NCI-H2171 treated with DMSO at 0.1 percent for 48 hours (cell line): ENCODE measurements at regions not wholly inside any gene's neighbourhood (a gene's known extent, or its start where the extent isn't known, plus 50 kb on each side); places are given as distances from the start of the nearest gene placed in this dataset.
A peak's percentile ranks its signal among the peaks of the same experiment; 100 is the strongest.

Experiments
- DNase-seq: peaks from one replicate; lab custom pipeline; 2025; lab: John Stamatoyannopoulos, UW

- no peak for DNase-seq
Measured at GRCh38 chrY:12559007-12559406, 142.0 kb upstream of the USP9Y start.

DNA sequence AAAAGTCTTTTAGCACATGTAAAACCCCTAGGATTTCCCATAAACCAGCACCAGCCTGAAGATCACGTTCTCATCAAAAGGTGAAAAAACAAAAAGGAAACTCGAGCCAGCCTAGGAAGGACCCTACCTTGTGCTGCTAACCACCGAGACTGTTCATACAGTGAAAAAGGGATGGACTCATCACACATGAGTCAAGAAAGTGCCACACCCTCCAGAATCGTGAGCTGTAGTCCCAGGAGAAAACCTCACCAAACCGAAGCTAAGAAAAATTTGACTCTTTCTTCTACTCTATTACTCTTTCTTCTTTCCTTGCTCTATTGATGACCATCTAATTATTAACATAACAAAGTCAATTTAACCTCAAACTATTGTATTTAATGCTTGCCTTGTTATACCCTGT lies 124.8 kb upstream of the USP9Y start:
- no peak for DNase-seq

DNA sequence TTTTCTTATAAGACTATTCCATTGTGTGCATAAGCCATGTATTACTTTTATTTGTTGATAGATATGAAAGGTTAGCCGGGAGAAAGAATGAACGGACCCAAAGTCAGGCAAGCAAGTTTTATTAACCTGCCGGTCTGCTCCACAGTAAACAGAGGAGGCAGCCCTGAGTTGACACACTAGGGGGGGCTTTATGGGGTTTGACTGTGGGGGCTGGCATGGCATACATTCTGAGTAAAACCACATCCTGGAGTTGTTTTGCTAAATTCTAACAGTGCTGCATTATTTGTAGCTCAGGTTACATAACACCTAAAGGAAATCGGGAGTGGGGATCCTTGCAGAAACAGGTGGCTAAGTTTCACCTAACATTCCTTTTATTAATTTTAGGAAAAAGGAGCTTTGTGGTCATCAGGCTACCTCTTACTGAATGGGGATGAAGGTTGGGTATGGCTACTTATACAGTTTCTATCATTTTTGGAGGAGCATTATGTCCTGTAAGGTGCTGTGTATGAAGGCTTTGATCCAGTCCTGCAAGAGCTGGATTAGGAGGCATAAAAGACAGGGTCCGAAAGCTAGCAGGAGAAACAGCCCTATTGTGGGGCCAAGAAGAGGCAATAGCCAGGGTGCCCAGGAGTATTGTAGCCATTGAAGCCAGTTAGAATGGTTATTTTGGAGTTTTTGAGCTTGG lies 107.4 kb upstream of the USP9Y start:
- DNase-seq = no peak

GRCh38 chrY:12598783-12599182 lies 102.2 kb upstream of the USP9Y start:
- no peak for DNase-seq

DNA sequence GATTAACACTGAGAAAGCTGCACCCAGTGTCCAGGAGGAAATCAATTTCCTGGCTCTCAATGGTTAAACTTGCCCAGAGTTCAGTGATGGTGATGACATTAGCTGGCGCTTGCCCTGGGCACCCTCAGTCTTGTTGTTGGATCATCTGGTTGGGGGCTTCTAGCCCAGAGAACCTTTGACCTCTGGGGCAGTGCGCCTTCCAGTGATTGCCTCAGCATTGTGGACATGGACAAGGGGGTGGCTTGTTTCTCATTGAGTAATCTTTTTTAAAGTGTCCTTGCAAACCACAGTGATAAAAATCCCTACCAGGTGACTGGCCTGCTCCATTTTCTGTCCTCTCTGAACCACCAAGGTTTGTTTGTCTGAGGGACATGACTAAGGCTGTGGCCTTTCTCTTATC lies 95.6 kb upstream of the USP9Y start:
- no peak for DNase-seq

DNA sequence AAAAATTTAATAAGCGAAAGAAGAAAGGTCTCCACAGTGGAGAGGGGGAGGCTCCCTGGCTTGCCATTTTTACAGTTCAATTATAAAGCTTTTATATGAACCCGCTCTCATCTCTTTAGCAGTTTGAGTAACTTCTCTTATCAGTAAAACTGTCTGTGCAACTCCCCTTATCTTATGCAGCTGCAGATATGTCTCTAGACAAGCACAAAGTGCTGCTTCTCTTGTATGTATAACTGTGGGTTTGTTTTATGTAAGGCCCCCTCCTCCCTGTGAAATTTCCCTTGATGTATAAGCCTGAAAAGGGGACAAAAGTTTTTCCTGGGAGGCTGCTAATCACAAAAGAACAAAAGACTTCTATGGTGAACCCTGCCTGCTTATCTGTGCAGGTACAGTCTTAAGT lies 90.2 kb upstream of the USP9Y start:
- no peak for DNase-seq

DNA sequence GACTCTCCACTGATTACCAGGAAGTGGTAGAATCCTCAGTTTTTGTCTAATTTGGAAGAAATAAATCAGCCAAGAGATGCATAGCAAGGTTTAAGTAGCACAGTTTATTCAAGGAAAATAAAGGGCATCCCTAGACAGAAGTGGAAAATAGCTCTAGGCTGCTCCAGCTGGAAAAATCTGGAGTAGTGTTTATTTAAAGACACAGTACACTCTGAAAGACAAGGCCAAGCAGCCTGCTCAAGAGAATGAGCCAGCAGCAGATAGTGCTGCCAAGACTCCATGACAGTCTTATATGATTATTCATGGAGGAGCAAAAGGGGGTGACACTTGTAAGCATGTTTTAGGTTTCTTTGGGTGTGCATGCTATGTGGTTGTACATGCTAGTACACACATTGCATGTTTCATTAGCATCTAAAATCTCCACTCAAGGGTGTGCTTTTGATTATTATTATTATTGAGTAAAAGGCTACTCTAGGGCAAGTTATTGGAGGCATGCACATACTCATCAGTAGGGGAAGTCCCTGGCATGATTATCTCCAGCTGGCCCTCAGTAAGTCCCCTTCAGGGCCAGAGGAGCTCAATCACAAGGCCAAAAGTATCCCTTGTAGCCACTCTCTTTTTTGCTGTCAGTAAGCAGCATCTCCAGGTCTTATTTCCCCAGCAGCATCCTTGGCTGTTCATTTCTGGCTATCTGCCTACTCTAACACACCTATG lies 85.1 kb upstream of the USP9Y start:
- DNase-seq = no peak

- peak; percentile 49 for DNase-seq
Measured at GRCh38 chrY:12621454-12622081, 79.5 kb upstream of the USP9Y start.

DNA sequence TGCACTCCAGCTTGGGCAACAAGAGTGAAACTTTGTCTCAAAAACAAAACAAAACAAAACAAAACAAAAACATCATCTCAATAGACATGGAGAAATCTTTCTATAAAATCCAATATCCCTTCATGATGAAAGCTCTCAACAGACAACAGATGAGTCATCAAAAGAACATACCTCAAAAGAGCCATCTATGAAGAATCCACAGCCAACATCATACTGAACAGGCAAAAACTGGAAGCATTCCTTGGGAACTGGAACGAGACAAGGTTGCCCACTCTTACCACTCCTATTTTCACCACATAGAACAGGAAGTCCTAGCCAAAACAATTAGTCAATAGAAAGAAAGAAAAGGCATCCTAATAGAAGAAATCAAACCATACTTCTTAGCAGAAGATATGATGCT lies 77.8 kb upstream of the USP9Y start:
- DNase-seq = no peak

GRCh38 chrY:12642986-12643385 lies 58.0 kb upstream of the USP9Y start:
- no peak for DNase-seq

GRCh38 chrY:12643693-12644348 lies 57.2 kb upstream of the USP9Y start:
- no peak for DNase-seq

DNA sequence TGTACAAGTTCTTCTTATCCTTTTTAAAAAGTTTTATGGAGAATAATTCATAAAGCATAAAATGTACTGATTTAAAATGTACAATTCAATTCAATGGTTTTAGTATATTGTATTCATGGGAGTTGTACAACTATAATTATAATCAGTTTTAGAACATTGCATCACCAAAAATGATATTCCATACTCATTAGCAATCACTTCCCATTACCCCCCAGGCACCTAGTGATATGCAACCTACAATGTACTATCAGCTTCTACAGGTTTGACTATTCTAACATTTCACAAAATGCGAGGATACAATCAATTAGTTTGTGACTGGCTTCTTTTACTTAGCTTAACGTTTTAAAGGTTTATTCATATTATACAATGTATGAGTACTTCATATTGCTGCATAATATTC lies 49.9 kb upstream of the USP9Y start:
- DNase-seq = no peak
